SU-DHL-6 (cell line): ENCODE measurements at regions not wholly inside any gene's neighbourhood (a gene's known extent, or its start where the extent isn't known, plus 50 kb on each side); places are given as distances from the start of the nearest gene placed in this dataset.

Source experiments
- H2AFZ ChIP-seq: fragments of 200-600 bp; sonication (generic); 2 replicates; pipeline ENCODE4 v1.6.1; 2014; ENCODE audit warnings: low read depth, mild to moderate bottlenecking, moderate library complexity, mixed read lengths, antibody characterized with exemption, low read length; ENCODE audit not compliant: severe bottlenecking
- H3F3A ChIP-seq: fragments of 200-600 bp; shearing (Covaris generic); 2 replicates; pipeline ENCODE4 v1.6.0; 2016; ENCODE audit warnings: antibody characterized with exemption, mild to moderate bottlenecking; ENCODE audit not compliant: insufficient read depth
- H3K27ac ChIP-seq: fragments of 200-600 bp; sonication (generic); 2 replicates; pipeline ENCODE4 v1.5.1; 2016; ENCODE audit warnings: low read depth, mild to moderate bottlenecking, low read length, moderate library complexity, mixed read lengths
- H3K27me3 ChIP-seq: fragments of 200-600 bp; sonication (generic), shearing (Covaris generic); 2 replicates; pipeline ENCODE4 v1.6.0; 2014; ENCODE audit warnings: mild to moderate bottlenecking, low read length
- H3K36me3 ChIP-seq: fragments of 200-600 bp; sonication (generic); 2 replicates; pipeline ENCODE4 v1.6.1; 2014; ENCODE audit warnings: mild to moderate bottlenecking, low read length, mixed read lengths
- H3K4me2 ChIP-seq: fragments of 300-600, 200-600 bp; shearing (Covaris generic), sonication (generic); 2 replicates; pipeline ENCODE4 v1.6.0; 2014; ENCODE audit warnings: low read length, low read depth, mild to moderate bottlenecking; ENCODE audit not compliant: poor library complexity, severe bottlenecking
- H3K4me3 ChIP-seq: fragments of 200-600 bp; sonication (generic); 2 replicates; pipeline ENCODE4 v1.5.1; 2014; ENCODE audit warnings: antibody characterized with exemption, low read length, mild to moderate bottlenecking, mixed read lengths; ENCODE audit not compliant: insufficient read depth, poor library complexity, severe bottlenecking
- H3K79me2 ChIP-seq: fragments of 200-600 bp; sonication (generic); 2 replicates; pipeline ENCODE4 v1.6.1; 2014; ENCODE audit warnings: mild to moderate bottlenecking, low read length, moderate library complexity; ENCODE audit not compliant: insufficient read depth
- H3K9ac ChIP-seq: fragments of 200-600 bp; sonication (generic); 2 replicates; pipeline ENCODE4 v1.7.0; 2014; ENCODE audit warnings: mild to moderate bottlenecking, low read length
- H3K9me2 ChIP-seq: fragments of 200-600 bp; sonication (generic); replicated peaks from 2 replicates; pipeline ENCODE4 v1.6.1; 2014; ENCODE audit warnings: low read length; ENCODE audit not compliant: insufficient read depth
- H3K9me3 ChIP-seq: fragments of 200-600 bp; sonication (generic); 2 replicates; pipeline ENCODE4 v1.6.1; 2014; ENCODE audit warnings: low read length, mixed read lengths; ENCODE audit not compliant: insufficient read depth
- H4K20me1 ChIP-seq: fragments of 200-600 bp; sonication (generic); 2 replicates; pipeline ENCODE4 v1.6.1; 2014; ENCODE audit warnings: low read depth, mild to moderate bottlenecking, antibody characterized with exemption, low read length, moderate library complexity, mixed read lengths
- EZH2phosphoT487 ChIP-seq: fragments of 200-600 bp; sonication (generic), shearing (Covaris generic); conservative IDR thresholded peaks from 2 replicates; pipeline ENCODE4 v1.6.1; 2018; ENCODE audit warnings: mild to moderate bottlenecking, antibody characterized with exemption, low read length, moderate library complexity, mixed read lengths
- TF ChIP-seq, protein P1 (sequence below): fragments of 200-600 bp; sonication (generic); IDR thresholded peaks from one replicate; pipeline ENCODE4 v1.5.1; 2017; ENCODE audit warnings: antibody characterized with exemption, mild to moderate bottlenecking, low read length, moderate library complexity; ENCODE audit not compliant: insufficient read depth, poor library complexity, severe bottlenecking

DNA sequence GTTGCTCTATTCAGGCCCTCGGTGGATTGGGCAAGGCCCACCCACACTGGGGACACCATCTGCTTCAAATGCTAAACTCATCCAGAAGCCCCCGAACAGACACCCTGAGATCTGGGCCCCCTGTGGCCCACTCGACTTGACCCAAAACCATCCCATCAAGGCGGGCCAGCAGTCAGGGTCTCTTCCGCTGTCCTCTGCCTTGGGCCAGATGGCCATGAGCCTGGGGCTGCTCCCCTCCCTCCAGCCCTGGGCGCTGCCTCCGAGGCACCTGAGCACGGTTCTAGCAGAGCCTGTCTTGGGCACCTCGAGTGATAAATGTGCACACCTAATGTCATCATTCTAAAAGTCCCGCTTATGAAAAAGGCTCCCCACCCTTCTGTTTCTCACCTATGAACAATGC is 449.4 kb downstream of the TCERG1L start:
- Histone ChIP-seq H3K9me2 (no peaks in the 10 kb centered on the region), H3K4me3 (no peak overlapping the region), H3K27me3 (no peaks in the 10 kb centered on the region), H3K79me2 (no peaks in the 10 kb centered on the region), H3K9me3 (no peaks in the 10 kb centered on the region), H2AFZ (no peak overlapping the region), H3F3A (no peaks in the 10 kb centered on the region), H3K9ac (no peak overlapping the region), H3K4me2 (no peak overlapping the region), H3K36me3 (no peaks in the 10 kb centered on the region), H4K20me1 (no peaks in the 10 kb centered on the region), H3K27ac (no peak overlapping the region)
- no peak for TF ChIP-seq EZH2phosphoT487
- TF ChIP-seq, protein P1, sequence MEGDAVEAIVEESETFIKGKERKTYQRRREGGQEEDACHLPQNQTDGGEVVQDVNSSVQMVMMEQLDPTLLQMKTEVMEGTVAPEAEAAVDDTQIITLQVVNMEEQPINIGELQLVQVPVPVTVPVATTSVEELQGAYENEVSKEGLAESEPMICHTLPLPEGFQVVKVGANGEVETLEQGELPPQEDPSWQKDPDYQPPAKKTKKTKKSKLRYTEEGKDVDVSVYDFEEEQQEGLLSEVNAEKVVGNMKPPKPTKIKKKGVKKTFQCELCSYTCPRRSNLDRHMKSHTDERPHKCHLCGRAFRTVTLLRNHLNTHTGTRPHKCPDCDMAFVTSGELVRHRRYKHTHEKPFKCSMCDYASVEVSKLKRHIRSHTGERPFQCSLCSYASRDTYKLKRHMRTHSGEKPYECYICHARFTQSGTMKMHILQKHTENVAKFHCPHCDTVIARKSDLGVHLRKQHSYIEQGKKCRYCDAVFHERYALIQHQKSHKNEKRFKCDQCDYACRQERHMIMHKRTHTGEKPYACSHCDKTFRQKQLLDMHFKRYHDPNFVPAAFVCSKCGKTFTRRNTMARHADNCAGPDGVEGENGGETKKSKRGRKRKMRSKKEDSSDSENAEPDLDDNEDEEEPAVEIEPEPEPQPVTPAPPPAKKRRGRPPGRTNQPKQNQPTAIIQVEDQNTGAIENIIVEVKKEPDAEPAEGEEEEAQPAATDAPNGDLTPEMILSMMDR, result no peak

DNA sequence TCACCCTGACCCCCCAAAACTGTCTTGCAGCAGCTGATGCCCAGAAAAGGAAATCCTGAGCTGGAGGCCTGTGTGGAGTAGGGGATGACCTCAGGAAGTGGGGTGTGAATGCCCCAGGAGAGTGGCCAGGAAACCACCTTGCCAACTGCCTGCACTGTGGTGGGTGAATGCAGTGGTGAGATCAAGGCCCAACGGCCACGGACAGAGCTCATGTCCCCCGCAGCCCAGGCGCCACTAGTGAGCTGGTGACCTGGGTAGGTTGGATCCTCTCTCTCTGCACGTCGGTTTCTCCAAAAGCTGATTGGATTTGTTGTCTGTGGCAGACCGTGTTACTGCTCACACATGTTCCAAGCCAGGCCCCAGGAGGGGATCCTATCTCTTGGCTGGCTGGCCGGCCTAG is 448.9 kb downstream of the TCERG1L start:
- no peaks in the 10 kb centered on the region for H4K20me1 ChIP-seq
- no peak overlapping the region for H3K4me3 ChIP-seq
- no peak overlapping the region for H2AFZ ChIP-seq
- H3K9me2 ChIP-seq, result no peaks in the 10 kb centered on the region
- no peaks in the 10 kb centered on the region for H3K27me3 ChIP-seq
- H3F3A ChIP-seq, result no peaks in the 10 kb centered on the region
- no peak overlapping the region for H3K27ac ChIP-seq
- H3K36me3 ChIP-seq, result no peaks in the 10 kb centered on the region
- no peaks in the 10 kb centered on the region for H3K9me3 ChIP-seq
- TF ChIP-seq, protein P1, result no peak
- no peak for TF ChIP-seq EZH2phosphoT487
- no peak overlapping the region for H3K4me2 ChIP-seq
- H3K79me2 ChIP-seq, result no peaks in the 10 kb centered on the region
- H3K9ac ChIP-seq, result no peak overlapping the region

DNA sequence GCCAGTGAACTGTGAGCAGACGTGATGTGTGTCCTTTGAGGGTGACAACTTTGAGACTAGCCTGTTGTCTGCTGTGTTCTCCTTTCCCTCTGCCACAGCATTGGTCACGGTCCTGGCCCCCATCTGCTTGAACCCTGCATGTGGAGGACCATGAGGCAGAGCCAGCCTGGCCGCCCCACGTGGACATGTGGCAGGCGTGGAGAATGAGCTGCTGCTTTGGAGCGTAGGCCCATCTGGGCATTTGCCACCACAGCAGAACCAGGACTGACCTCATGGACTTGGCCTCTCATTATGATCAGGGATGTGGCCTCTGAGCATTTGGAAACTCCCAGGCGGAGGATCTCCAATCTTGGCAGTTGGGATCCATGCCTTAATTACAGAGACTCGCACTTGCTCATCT is 448.5 kb downstream of the TCERG1L start:
- Histone ChIP-seq H3K9ac (no peak overlapping the region), H3K79me2 (no peaks in the 10 kb centered on the region), H3K4me3 (no peak overlapping the region), H3K27ac (no peak overlapping the region), H3K4me2 (no peak overlapping the region), H2AFZ (no peak overlapping the region), H3F3A (no peaks in the 10 kb centered on the region), H3K9me2 (no peaks in the 10 kb centered on the region), H4K20me1 (no peaks in the 10 kb centered on the region), H3K36me3 (no peaks in the 10 kb centered on the region), H3K27me3 (no peaks in the 10 kb centered on the region), H3K9me3 (no peaks in the 10 kb centered on the region)
- TF ChIP-seq EZH2phosphoT487, result no peak
- TF ChIP-seq, protein P1, result no peak
